ENCODE measurements at regions not wholly inside any gene's neighbourhood (a gene's known extent, or its start where the extent isn't known, plus 50 kb on each side); places are given as distances from the start of the nearest gene placed in this dataset.

DNA sequence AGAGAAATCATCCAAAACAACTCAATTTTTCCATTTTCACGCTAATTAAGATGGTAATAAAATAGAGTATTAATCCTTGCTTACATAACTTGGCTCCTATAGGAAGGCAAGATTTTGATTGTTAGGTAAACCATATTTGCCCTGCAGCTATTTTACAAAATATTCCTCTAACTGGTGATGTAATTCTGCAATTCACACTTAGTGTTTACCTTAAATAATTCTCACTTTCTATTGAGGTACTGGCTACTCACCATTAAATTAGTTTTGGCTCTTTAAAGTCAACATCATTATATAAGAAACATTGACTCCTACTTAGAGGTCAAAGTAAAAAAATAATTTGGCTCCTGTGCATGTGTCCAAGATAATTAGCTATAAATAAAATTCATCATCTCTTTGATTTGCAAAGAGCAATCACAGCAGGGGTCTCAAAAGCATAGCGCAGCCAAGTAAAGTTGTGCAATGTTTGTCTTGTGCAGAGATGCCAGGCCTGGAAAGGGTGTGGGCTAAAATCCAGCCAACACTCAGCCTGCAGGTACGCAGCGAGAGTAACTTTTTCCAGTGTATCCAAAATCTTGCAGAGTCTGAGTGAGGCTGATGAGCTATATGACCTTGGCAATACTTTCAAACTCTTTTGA lies 501.2 kb downstream of the MMUT start:
- TF ChIP-seq, protein P1, sequence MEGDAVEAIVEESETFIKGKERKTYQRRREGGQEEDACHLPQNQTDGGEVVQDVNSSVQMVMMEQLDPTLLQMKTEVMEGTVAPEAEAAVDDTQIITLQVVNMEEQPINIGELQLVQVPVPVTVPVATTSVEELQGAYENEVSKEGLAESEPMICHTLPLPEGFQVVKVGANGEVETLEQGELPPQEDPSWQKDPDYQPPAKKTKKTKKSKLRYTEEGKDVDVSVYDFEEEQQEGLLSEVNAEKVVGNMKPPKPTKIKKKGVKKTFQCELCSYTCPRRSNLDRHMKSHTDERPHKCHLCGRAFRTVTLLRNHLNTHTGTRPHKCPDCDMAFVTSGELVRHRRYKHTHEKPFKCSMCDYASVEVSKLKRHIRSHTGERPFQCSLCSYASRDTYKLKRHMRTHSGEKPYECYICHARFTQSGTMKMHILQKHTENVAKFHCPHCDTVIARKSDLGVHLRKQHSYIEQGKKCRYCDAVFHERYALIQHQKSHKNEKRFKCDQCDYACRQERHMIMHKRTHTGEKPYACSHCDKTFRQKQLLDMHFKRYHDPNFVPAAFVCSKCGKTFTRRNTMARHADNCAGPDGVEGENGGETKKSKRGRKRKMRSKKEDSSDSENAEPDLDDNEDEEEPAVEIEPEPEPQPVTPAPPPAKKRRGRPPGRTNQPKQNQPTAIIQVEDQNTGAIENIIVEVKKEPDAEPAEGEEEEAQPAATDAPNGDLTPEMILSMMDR (optimal IDR thresholded peaks at IDR 0.05 in 1 of 3, IDR thresholded peaks at IDR 0.05 in 1 of 3, conservative IDR thresholded peaks at IDR 0.05 in 1 of 3; ENCODE audit: extremely low read depth in 1 of 3, insufficient read depth in 2 of 3, low read length in 3 of 3) = no peak
- TF ChIP-seq EZH2 (IDR thresholded peaks at IDR 0.05; ENCODE audit: low read length) = no peak

All from keratinocyte (primary cell).